RWPE2 (cell line): ENCODE measurements at regions not wholly inside any gene's neighbourhood (a gene's known extent, or its start where the extent isn't known, plus 50 kb on each side); places are given as distances from the start of the nearest gene placed in this dataset.

Experiments used
- ATAC-seq: fragments of 200-7000 bp; cut with Tn5 transposase; 3 replicates; pipeline ENCODE4 v1.9.1; 2021; ENCODE audit warnings: low read depth
- DNase-seq: peaks from one replicate; pipeline ENCODE4 v3.0.0-alpha.2; 2020; ENCODE audit warnings: low spot score
- H3K27ac ChIP-seq: fragments of 450-650 bp; 2 replicates; pipeline ENCODE4 v1.5.1; 2017; ENCODE audit warnings: mild to moderate bottlenecking; ENCODE audit not compliant: poor library complexity, severe bottlenecking
- H3K27me3 ChIP-seq: fragments of 250-450 bp; sonication (Bioruptor Pico); 2 replicates; pipeline ENCODE4 v1.5.1; 2021; ENCODE audit warnings: mild to moderate bottlenecking, moderate library complexity; ENCODE audit not compliant: insufficient read depth, poor library complexity, severe bottlenecking
- H3K36me3 ChIP-seq: fragments of 250-450 bp; sonication (Bioruptor Pico); 2 replicates; pipeline ENCODE4 v1.5.1; 2020; ENCODE audit warnings: low read depth, mild to moderate bottlenecking, moderate library complexity
- H3K4me1 ChIP-seq: fragments of 250-450 bp; sonication (Bioruptor Pico); 2 replicates; pipeline ENCODE4 v1.5.1; 2021; ENCODE audit warnings: mild to moderate bottlenecking, moderate library complexity; ENCODE audit not compliant: insufficient read depth, poor library complexity, severe bottlenecking
- H3K4me3 ChIP-seq: fragments of 250-450 bp; sonication (Bioruptor Pico); 2 replicates; pipeline ENCODE4 v1.5.1; 2021; ENCODE audit warnings: mild to moderate bottlenecking, moderate library complexity; ENCODE audit not compliant: severe bottlenecking
- H3K9me3 ChIP-seq: fragments of 250-450 bp; sonication (Bioruptor Pico); 2 replicates; pipeline ENCODE4 v1.5.1; 2021; ENCODE audit warnings: mild to moderate bottlenecking, moderate library complexity; ENCODE audit not compliant: severe bottlenecking
- TF ChIP-seq, protein P1 (sequence below): fragments of 450-650 bp; IDR thresholded peaks from one replicate; pipeline ENCODE4 v1.5.1; 2017; ENCODE audit warnings: mild to moderate bottlenecking, moderate library complexity; ENCODE audit not compliant: poor library complexity, severe bottlenecking

DNA sequence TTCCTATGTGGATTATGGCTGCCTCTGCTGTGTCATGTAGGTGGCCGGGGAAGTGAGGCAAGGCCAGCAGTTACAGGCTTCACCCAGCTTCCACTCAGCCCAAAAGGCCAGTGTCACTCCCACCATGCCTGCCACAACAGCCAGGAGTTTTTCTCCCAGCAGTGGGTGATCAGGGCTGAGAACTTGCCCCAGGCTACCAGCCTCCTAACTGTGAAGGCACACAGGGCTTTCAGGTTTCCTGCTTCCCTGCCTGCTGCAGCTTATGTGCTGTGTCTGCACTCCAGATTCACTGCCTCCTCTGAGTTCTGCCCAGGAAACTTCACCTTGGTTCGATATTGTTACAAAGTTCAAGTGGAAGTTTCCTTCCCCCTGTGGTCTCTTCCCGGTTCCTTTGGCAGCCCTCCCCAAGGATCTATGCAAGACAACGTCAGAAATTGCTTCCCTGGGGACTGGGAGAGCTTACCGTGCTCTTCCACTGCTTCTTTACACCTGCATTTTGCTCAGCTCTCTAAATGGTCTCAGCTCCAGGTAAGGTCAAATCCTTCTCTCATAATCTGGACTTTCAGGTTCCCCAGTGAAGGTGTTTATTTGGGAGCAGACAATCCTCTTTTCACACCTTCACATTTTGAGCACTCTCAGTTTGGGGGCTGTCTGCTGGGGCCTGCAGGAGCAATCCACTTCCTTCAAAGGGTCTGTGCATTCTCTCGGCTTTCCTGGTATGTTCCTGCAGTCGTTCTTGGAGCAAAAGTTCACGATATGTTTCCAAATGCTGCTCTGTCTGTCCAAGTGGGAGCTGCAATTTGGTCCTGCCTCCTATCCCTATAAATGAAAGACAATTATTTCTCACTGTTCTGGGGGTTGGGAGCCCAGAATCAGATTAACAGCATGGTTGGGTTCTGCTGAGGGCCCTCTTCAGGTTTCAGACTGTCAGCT, 1730.1 kb upstream of the PRR20A start:
- Histone ChIP-seq H3K4me1 (no peaks in the 10 kb centered on the region), H3K4me3 (no peak overlapping the region), H3K9me3 (no peaks in the 10 kb centered on the region), H3K27me3 (no peaks in the 10 kb centered on the region), H3K36me3 (no peaks in the 10 kb centered on the region), H3K27ac (no peak overlapping the region)
- TF ChIP-seq, protein P1, sequence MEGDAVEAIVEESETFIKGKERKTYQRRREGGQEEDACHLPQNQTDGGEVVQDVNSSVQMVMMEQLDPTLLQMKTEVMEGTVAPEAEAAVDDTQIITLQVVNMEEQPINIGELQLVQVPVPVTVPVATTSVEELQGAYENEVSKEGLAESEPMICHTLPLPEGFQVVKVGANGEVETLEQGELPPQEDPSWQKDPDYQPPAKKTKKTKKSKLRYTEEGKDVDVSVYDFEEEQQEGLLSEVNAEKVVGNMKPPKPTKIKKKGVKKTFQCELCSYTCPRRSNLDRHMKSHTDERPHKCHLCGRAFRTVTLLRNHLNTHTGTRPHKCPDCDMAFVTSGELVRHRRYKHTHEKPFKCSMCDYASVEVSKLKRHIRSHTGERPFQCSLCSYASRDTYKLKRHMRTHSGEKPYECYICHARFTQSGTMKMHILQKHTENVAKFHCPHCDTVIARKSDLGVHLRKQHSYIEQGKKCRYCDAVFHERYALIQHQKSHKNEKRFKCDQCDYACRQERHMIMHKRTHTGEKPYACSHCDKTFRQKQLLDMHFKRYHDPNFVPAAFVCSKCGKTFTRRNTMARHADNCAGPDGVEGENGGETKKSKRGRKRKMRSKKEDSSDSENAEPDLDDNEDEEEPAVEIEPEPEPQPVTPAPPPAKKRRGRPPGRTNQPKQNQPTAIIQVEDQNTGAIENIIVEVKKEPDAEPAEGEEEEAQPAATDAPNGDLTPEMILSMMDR, result no peak
- DNase-seq (no peak), ATAC-seq (no peak)

GRCh38 chr13:55418095-55418494, 1722.6 kb upstream of the PRR20A start:
- ATAC-seq (no peak), DNase-seq (no peak)
- TF ChIP-seq, protein P1, result no peak
- H3K4me1 ChIP-seq, result no peaks in the 10 kb centered on the region
- H3K27ac ChIP-seq, result no peak overlapping the region
- no peaks in the 10 kb centered on the region for H3K27me3 ChIP-seq
- no peaks in the 10 kb centered on the region for H3K9me3 ChIP-seq
- H3K36me3 ChIP-seq, result no peaks in the 10 kb centered on the region
- no peak overlapping the region for H3K4me3 ChIP-seq

GRCh38 chr13:55432814-55433213, 1707.9 kb upstream of the PRR20A start:
- DNase-seq (no peak), ATAC-seq (peak; percentile 56; the same call in 1 of the 3 replicates)
- H3K4me1 ChIP-seq, result peaks cover 8% of the 10 kb centered on the region
- no peak overlapping the region for H3K27ac ChIP-seq
- no peak overlapping the region for H3K4me3 ChIP-seq
- TF ChIP-seq, protein P1, result no peak
- no peaks in the 10 kb centered on the region for H3K27me3 ChIP-seq
- H3K36me3 ChIP-seq, result no peaks in the 10 kb centered on the region
- no peaks in the 10 kb centered on the region for H3K9me3 ChIP-seq

- no peaks in the 10 kb centered on the region for H3K27me3 ChIP-seq
- H3K9me3 ChIP-seq, result no peaks in the 10 kb centered on the region
- no peak overlapping the region for H3K27ac ChIP-seq
- H3K36me3 ChIP-seq, result no peaks in the 10 kb centered on the region
- ATAC-seq (no peak), DNase-seq (no peak)
- peaks cover 8% of the 10 kb centered on the region for H3K4me1 ChIP-seq
- TF ChIP-seq, protein P1, result no peak
- no peak overlapping the region for H3K4me3 ChIP-seq
These were observed 1703.6 kb upstream of the PRR20A start for GRCh38 chr13:55437162-55437561.

DNA sequence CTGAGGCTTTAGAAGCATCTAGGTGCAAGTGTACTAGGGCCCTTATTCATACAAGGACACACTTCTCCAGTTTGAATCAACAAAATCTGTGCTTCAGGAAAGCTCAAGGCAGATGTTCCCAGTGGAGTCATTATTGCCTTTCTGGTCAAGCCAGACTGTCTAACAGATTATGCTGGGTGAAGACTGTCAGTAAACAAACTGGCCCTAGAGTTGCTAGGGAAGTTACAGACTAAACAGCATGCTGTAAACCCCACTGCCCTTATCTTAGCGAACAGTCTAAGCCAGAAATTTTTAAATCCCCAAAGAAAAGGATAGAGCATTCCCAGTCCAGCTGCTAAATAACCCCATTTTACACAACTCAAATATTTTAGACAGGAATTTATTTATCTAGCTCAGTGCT, 1701.3 kb upstream of the PRR20A start:
- H3K27me3 ChIP-seq, result no peaks in the 10 kb centered on the region
- no peaks in the 10 kb centered on the region for H3K9me3 ChIP-seq
- ATAC-seq, result no peak
- H3K27ac ChIP-seq, result no peak overlapping the region
- H3K36me3 ChIP-seq, result no peaks in the 10 kb centered on the region
- no peaks in the 10 kb centered on the region for H3K4me1 ChIP-seq
- H3K4me3 ChIP-seq, result no peak overlapping the region
- DNase-seq, result no peak
- TF ChIP-seq, protein P1, result no peak
